ENCODE measurements at regions not wholly inside any gene's neighbourhood (a gene's known extent, or its start where the extent isn't known, plus 50 kb on each side); places are given as distances from the start of the nearest gene placed in this dataset.
A peak's percentile ranks its signal among the peaks of the same experiment; 100 is the strongest.
"Not testable (repeated sequence)": the region's sequence is repeated elsewhere in the genome, so short reads cannot be mapped to it uniquely, and the experiment has no call there.

- H3K27me3 ChIP-seq (ENCODE audit: control insufficient read depth in 2 of 2, insufficient read depth in 2 of 2, low read length in 2 of 2); FAIRE-seq; DNase-seq (ENCODE audit: extremely low read depth in 1 of 4, low spot score in 3 of 4); H3K4me3 ChIP-seq; H3K4me1 ChIP-seq (replicated peaks in 1 of 2; ENCODE audit: control insufficient read depth in 2 of 2, insufficient read depth in 2 of 2, low read length in 2 of 2); POLR2A ChIA-PET; H3K9me1 ChIP-seq (ENCODE audit: control insufficient read depth, insufficient read depth, low read length); H3K36me3 ChIP-seq (ENCODE audit: control insufficient read depth, insufficient read depth, low read length); H3K4me2 ChIP-seq (ENCODE audit: insufficient read depth, low read length); in situ Hi-C loops (cut with MboI); H3K27ac ChIP-seq (ENCODE audit: extremely low read depth, low read depth, low read length); H3K79me2 ChIP-seq (ENCODE audit: control insufficient read depth, insufficient read depth, low read length); BruUV-seq (replicated peaks); H2AFZ ChIP-seq (ENCODE audit: low read depth, low read length); CTCF ChIA-PET (ENCODE audit: low intra/inter-chr PET ratio); H4K20me1 ChIP-seq (replicated peaks; ENCODE audit: control insufficient read depth, insufficient read depth, low read length); H3K9ac ChIP-seq (ENCODE audit: insufficient read depth in 1 of 2, low read depth in 2 of 2, low read length in 2 of 2); ATAC-seq; H3K9me3 ChIP-seq (replicated peaks; ENCODE audit: control insufficient read depth, insufficient read depth, low read depth, low read length); TF ChIP-seq ATF3 (CRISPR knock-in tag; conservative IDR thresholded peaks at IDR 0.05): not testable (repeated sequence)
- intact Hi-C loops (cut with micrococcal nuclease), result loop anchor here (2.0 kb wide), 1 partner anchor 210 kb away; no protein-coding TSS in a partner anchor
- 66% methylated on average over 4 of the region's 4 CpGs for WGBS (ENCODE audit: insufficient coverage, low coverage, missing lambda C conversion rate)
- 0 out of 2 replicates have a peak, but pooled peaks have one; percentile 32 for TF ChIP-seq ZNF592 (IDR thresholded peaks at IDR 0.05)
- TF ChIP-seq MGA (IDR thresholded peaks at IDR 0.05), result peak; percentile 27; the same call in 1 of the 2 replicates
- TF ChIP-seq ATF3 (IDR thresholded peaks at IDR 0.05), result peak; percentile 29; the same call in 1 of the 2 replicates
- TF ChIP-seq L3MBTL2 (IDR thresholded peaks at IDR 0.05), result peak; percentile 19; the same call in 1 of the 2 replicates
Measured at GRCh38 chr7:39791035-39791434, 159.0 kb upstream of the CDK13 start.

All from K562 (cell line).